AG04450 (cell line): ENCODE measurements at regions not wholly inside any gene's neighbourhood (a gene's known extent, or its start where the extent isn't known, plus 50 kb on each side); places are given as distances from the start of the nearest gene placed in this dataset.

Source experiments
- CTCF ChIA-PET: fragments of 300-600, 350-600 bp; formaldehyde crosslinking; extraction: SDS; loops from one replicate; lab custom pipeline; 2022; ENCODE audit warnings: antibody characterized with exemption, inconsistent platforms; lab: Charles Lee
- POLR2A ChIA-PET: fragments of 350-600 bp; formaldehyde crosslinking; extraction: SDS; loops from one replicate; lab custom pipeline; 2021; ENCODE audit warnings: antibody characterized with exemption, inconsistent platforms; lab: Yijun Ruan, JAX
- DNase-seq: peaks from one replicate; pipeline ENCODE4 v3.0.0-alpha.2; 2011; ENCODE audit warnings: low read depth, low spot score
- H3K27ac ChIP-seq: one replicate; pipeline ENCODE4 v1.5.1; 2012; ENCODE audit warnings: low read depth, low read length, control low read depth
- H3K27me3 ChIP-seq: one replicate; pipeline ENCODE4 v1.6.0; 2012; ENCODE audit warnings: low read length; ENCODE audit not compliant: control insufficient read depth, insufficient read depth
- H3K4me3 ChIP-seq: 2 replicates; pipeline ENCODE4 v1.5.1; 2011; ENCODE audit warnings: mild to moderate bottlenecking, low read depth, low read length, control low read depth
- H3K9me3 ChIP-seq: 2 replicates; pipeline ENCODE4 v1.5.1; 2012; ENCODE audit warnings: low read length; ENCODE audit not compliant: control insufficient read depth, insufficient read depth
- TF ChIP-seq, protein P1 (sequence below): IDR thresholded peaks from 2 replicates; pipeline ENCODE4 v1.5.1; 2011; ENCODE audit warnings: low read depth, low read length, control low read depth, inconsistent platforms

DNA sequence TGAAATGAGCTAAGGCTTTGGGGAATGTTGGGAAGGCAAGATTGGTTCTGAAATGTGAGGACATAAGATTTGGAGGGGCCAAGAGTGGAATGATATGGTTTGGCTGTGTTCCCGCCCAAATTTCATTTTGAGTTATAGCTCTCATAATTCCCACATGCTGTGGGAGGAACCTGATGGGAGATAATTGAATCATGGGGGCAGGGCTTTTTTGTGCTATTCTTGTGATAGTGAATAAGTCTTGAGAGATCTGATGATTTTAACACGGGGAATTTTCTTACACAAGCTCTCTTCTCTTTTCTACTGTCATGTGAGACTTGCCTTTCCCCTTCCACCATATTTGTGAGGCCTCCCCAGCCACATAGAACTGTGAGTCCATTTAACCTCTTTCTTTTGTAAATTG lies 157.6 kb upstream of the C1QTNF7 start:
- Histone ChIP-seq H3K27ac (no peak overlapping the region), H3K4me3 (no peak overlapping the region), H3K9me3 (peaks cover 2% of the 10 kb centered on the region), H3K27me3 (no peaks in the 10 kb centered on the region)
- CTCF ChIA-PET, result no interaction called here
- DNase-seq, result no peak
- POLR2A ChIA-PET, result no interaction called here
- TF ChIP-seq, protein P1, sequence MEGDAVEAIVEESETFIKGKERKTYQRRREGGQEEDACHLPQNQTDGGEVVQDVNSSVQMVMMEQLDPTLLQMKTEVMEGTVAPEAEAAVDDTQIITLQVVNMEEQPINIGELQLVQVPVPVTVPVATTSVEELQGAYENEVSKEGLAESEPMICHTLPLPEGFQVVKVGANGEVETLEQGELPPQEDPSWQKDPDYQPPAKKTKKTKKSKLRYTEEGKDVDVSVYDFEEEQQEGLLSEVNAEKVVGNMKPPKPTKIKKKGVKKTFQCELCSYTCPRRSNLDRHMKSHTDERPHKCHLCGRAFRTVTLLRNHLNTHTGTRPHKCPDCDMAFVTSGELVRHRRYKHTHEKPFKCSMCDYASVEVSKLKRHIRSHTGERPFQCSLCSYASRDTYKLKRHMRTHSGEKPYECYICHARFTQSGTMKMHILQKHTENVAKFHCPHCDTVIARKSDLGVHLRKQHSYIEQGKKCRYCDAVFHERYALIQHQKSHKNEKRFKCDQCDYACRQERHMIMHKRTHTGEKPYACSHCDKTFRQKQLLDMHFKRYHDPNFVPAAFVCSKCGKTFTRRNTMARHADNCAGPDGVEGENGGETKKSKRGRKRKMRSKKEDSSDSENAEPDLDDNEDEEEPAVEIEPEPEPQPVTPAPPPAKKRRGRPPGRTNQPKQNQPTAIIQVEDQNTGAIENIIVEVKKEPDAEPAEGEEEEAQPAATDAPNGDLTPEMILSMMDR, result no peak

DNA sequence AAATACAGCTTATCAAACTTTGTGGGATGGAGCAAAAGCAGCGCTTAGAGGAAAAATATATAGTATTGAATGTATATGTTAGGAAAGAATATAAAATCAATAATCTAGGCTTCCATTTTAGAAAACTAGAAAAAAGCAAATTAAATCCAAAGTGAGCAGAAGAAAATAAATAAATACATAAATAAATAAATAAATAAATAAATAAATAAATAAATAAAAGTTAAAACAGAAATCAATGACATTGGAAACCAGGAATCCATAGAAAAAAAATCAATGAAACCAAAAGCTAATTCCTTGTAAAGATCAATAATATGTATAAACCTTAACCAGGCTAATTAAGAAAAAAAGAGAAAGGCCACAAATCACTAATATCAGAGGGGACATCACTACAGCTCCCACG lies 141.8 kb upstream of the C1QTNF7 start:
- ChIA-PET CTCF (no interaction called here), POLR2A (no interaction called here)

DNA sequence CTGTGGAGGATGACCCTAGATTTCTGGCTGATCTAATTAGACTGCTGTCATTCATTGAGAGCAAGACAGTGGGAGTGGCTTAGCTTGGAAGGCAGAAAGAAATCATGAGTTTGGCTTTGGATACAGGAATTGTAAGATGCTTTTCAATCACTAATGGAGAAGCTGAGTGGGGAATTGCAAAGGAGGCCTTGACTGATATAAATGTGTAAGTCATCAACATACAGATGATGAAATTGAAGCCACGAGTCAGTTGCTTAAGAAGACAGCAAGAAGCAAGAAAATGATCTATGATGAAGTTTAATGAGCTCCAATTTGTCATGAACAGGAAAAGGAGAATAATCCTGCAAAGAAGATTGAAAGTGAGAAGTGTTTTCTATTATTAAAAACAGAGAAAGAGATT lies 136.7 kb upstream of the C1QTNF7 start:
- DNase-seq, result no peak
- Histone ChIP-seq H3K4me3 (no peak overlapping the region), H3K9me3 (peaks cover 2% of the 10 kb centered on the region; the same call in 1 of the 2 replicates), H3K27me3 (peaks cover 13% of the 10 kb centered on the region), H3K27ac (no peak overlapping the region)
- ChIA-PET POLR2A (no interaction called here), CTCF (interaction anchor here (0.7 to 1.0 kb wide), 2 partner anchors 10 to 58 kb away, joined by 3 read pairs; no protein-coding TSS in a partner anchor)
- TF ChIP-seq, protein P1, result no peak

More for the DNA sequence above, 141.8 kb upstream of the C1QTNF7 start:
- Histone ChIP-seq H3K27me3 (no peaks in the 10 kb centered on the region), H3K9me3 (peaks cover 2% of the 10 kb centered on the region; the same call in 1 of the 2 replicates), H3K4me3 (no peak overlapping the region), H3K27ac (no peak overlapping the region)
- TF ChIP-seq, protein P1, result no peak
- no peak for DNase-seq

DNA sequence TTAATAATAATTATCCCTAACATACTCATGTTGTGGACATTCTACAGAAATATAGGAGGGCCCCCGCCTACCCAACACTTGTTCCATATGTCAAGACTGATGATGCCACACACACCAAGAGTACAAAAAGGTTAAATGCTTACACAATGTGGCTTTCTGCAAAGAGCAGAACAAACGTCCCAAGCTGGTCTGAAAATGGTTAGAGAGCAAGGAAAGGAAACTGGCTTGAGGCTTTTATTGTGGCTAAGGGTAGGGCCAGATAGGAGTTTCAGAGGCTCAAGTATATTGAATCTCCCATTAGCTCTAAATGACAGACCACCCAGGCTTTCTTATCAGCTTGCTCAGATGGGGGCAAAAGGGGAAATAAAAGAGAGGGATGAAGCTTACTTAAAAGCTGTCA lies 134.1 kb upstream of the C1QTNF7 start:
- POLR2A ChIA-PET, result no interaction called here

DNA sequence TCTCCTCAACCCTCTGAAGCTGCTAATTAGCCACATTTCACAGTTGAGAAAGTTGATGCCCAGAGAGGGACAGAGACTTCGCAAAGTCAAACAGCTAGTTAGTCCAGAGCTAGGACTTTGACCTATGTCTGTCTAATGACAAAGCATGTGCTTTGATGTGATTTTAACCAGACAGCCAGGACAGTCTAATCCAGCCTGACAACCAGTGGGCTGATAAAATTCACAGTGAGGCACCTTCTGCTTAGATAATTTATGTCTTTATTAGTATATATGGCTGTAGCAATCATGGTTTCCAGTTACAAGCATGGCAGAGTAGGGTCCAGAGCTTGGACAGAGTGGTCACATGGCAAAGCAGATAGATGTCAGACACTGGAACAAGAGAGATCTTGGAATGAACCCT lies 133.6 kb upstream of the C1QTNF7 start:
- H3K4me3 ChIP-seq, result no peak overlapping the region
- TF ChIP-seq, protein P1, result no peak
- CTCF ChIA-PET, result no interaction called here

More for the DNA sequence above, 134.1 kb upstream of the C1QTNF7 start:
- CTCF ChIA-PET, result interaction anchor here (0.8 kb wide), 1 partner anchor 163 kb away, joined by 3 read pairs; no protein-coding TSS in a partner anchor
- Histone ChIP-seq H3K27me3 (peaks cover 13% of the 10 kb centered on the region), H3K4me3 (no peak overlapping the region), H3K27ac (no peak overlapping the region), H3K9me3 (no peaks in the 10 kb centered on the region)
- TF ChIP-seq, protein P1, result no peak
- no peak for DNase-seq

More for the DNA sequence above, 133.6 kb upstream of the C1QTNF7 start:
- no peak overlapping the region for H3K27ac ChIP-seq
- DNase-seq, result no peak
- H3K27me3 ChIP-seq, result peaks cover 13% of the 10 kb centered on the region
- POLR2A ChIA-PET, result no interaction called here
- H3K9me3 ChIP-seq, result no peaks in the 10 kb centered on the region
